ENCODE measurements at regions not wholly inside any gene's neighbourhood (a gene's known extent, or its start where the extent isn't known, plus 50 kb on each side); places are given as distances from the start of the nearest gene placed in this dataset.

DNA sequence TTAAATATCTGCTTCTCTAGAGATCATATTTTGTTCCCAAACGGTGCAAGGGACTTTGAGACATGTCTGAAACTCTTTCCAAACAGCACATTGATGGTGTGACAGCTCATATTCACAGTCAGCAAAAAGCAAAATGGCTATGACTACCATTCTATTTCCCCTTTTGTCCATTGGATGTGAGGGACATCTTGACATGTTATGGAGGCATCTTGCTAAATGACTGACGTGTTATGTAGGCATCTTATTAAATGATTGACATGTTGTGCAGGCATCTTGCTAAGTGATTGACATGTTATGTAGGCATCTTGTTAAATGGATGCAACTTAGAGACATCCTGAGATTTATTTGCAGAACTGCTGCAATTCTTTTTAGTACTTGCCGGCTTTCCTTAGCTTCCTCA is 255.8 kb downstream of the DLL1 start:
- TF ChIP-seq CTCF (IDR thresholded peaks at IDR 0.05; ENCODE audit: poor library complexity) (no peak), EZH2 (IDR thresholded peaks at IDR 0.05; ENCODE audit: borderline replicate concordance) (no peak)
